Stomach (tissue), 4 donors: ENCODE measurements at regions not wholly inside any gene's neighbourhood (a gene's known extent, or its start where the extent isn't known, plus 50 kb on each side); places are given as distances from the start of the nearest gene placed in this dataset.

Experiments
- CTCF ChIP-seq, 7 experiments: fragments of 450-650 bp in 4 of 7; fragments of 200-600 bp in 3 of 7; sonication (generic) in 3 of 7; IDR thresholded peaks; one replicate each; pipeline ENCODE4 v1.5.1; 2016 to 2019; ENCODE audit warnings: antibody characterized with exemption in 7 of 7, control low read depth in 2 of 7, mild to moderate bottlenecking in 1 of 7
- EP300 ChIP-seq: sonication (generic); formaldehyde crosslinking; IDR thresholded peaks from one replicate; pipeline ENCODE4 v1.6.1; 2017; ENCODE audit warnings: antibody characterized with exemption
- POLR2A ChIP-seq, 4 donors: fragments of 450-650 bp; IDR thresholded peaks; one replicate each; pipeline ENCODE4 v1.6.1; 2016; ENCODE audit warnings: antibody characterized with exemption in 4 of 4, control low read depth in 2 of 4, mild to moderate bottlenecking in 1 of 4, moderate library complexity in 1 of 4
- POLR2AphosphoS5 ChIP-seq, 3 donors: sonication (generic); formaldehyde crosslinking; IDR thresholded peaks; one replicate each; pipeline ENCODE4 v1.6.1; 2016; ENCODE audit warnings: antibody characterized with exemption in 3 of 3

GRCh38 chr5:32511776-32512374, 67.3 kb upstream of the ZFR start:
- no peak for TF ChIP-seq POLR2A (IDR thresholded peaks at IDR 0.05)
- TF ChIP-seq CTCF (IDR thresholded peaks at IDR 0.05) = no peak
- no peak for TF ChIP-seq EP300
- no peak for TF ChIP-seq POLR2AphosphoS5 (IDR thresholded peaks at IDR 0.05)
